NT2/D1 (cell line): ENCODE measurements at regions not wholly inside any gene's neighbourhood (a gene's known extent, or its start where the extent isn't known, plus 50 kb on each side); places are given as distances from the start of the nearest gene placed in this dataset.

ENCODE experiments used
- DNase-seq: peaks from one replicate; pipeline ENCODE4 v3.0.0-alpha.2; 2011; ENCODE audit warnings: low read depth, low spot score
- H3K27me3 ChIP-seq: 2 replicates; pipeline ENCODE4 v1.6.0; 2011; ENCODE audit warnings: mild to moderate bottlenecking; ENCODE audit not compliant: insufficient read length, insufficient read depth
- H3K36me3 ChIP-seq: 2 replicates; pipeline ENCODE4 v1.6.1; 2011; ENCODE audit warnings: mild to moderate bottlenecking, low read length, mixed read lengths; ENCODE audit not compliant: insufficient read depth, insufficient read length
- H3K4me1 ChIP-seq: 2 replicates; pipeline ENCODE4 v1.5.1; 2011; ENCODE audit not compliant: insufficient read depth, insufficient read length
- H3K4me3 ChIP-seq: 2 replicates; pipeline ENCODE4 v1.5.1; 2011; ENCODE audit warnings: low read depth; ENCODE audit not compliant: insufficient read length
- H3K9ac ChIP-seq: 2 replicates; pipeline ENCODE4 v1.6.0; 2011; ENCODE audit warnings: low read depth; ENCODE audit not compliant: insufficient read length
- H3K9me3 ChIP-seq: 2 replicates; pipeline ENCODE4 v1.5.1; 2011; ENCODE audit warnings: mild to moderate bottlenecking, low read length; ENCODE audit not compliant: insufficient read depth
- SUZ12 ChIP-seq: IDR thresholded peaks from 2 replicates; pipeline ENCODE4 v1.6.1; 2011; ENCODE audit not compliant: insufficient read length, insufficient read depth; ENCODE audit errors: extremely low read depth
- YY1 ChIP-seq: IDR thresholded peaks from 2 replicates; pipeline ENCODE4 v1.6.1; 2011; ENCODE audit not compliant: insufficient read length, insufficient read depth
- ZNF274 ChIP-seq: IDR thresholded peaks from 2 replicates; pipeline ENCODE4 v1.6.1; 2011; ENCODE audit warnings: mild to moderate bottlenecking, low read depth, low read length

DNA sequence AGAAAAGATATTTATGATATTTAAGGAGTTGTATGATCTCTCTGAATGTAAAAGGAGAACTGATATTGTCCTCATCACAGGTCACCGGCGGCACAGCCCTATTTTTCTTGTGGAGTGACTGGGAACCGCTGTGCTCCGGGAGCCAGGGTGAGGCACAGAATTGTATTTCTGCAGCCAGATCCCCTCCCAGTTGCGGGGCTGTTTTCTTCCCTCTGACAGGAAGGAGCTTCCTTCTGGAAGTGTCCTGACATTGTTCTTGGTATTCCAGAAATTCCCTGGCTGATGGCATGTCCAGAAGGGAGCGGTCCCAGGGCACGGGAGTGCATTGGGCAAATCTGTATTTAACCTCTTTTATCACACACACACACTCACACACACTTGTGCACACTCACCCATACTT is 268.6 kb upstream of the FOXF1 start:
- DNase-seq: no peak
- TF ChIP-seq YY1 (no peak), SUZ12 (no peak), ZNF274 (no peak)

DNA sequence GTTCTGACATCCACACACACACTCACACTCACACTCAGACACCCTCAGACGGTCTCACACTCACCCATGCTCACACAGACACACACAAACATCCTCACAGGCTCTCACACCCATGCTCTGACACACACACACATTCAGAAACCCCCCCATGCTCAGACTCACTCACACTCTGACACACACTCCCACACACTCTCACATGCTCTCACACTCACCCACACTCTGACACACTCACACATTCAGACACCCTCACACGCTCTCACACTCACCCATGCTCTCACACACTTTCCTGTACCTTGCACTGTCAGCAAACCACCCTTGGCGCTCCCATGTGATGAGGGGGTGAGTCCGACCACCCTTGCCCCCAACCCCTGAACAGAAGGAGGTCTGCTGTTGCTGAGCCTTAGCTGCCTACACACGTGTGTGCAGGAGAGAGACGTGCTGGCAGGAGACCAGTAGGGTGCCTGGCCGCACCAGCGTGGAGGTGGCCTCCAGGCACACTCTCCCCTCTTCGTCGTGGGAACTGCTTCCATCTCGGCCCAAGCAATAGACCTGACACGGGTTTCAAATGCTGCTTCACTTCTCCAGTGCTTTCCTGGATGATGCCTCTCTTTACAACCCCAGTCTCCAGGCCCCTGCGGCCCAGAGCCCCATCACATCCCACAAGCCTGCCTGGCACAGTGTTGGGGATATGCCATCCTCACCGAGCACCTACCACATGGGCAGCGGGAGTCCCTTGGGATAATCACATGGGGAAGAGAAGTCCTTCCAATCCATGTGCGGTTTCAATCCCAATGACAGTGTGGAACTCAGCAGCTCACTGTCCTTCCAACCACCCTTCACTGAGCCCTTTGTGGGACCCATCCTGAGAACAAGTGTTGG is 267.8 kb upstream of the FOXF1 start:
- TF ChIP-seq YY1 (no peak), SUZ12 (no peak), ZNF274 (no peak)
- Histone ChIP-seq H3K9ac (no peak overlapping the region), H3K9me3 (peaks cover 11% of the 10 kb centered on the region; the same call in 1 of the 2 replicates), H3K27me3 (no peaks in the 10 kb centered on the region), H3K4me1 (peaks cover 6% of the 10 kb centered on the region), H3K36me3 (no peaks in the 10 kb centered on the region), H3K4me3 (no peak overlapping the region)
- DNase-seq: no peak

More for the DNA sequence above, 268.6 kb upstream of the FOXF1 start:
- peaks cover 6% of the 10 kb centered on the region for H3K4me1 ChIP-seq
- H3K36me3 ChIP-seq: no peaks in the 10 kb centered on the region
- no peak overlapping the region for H3K4me3 ChIP-seq
- peaks cover 11% of the 10 kb centered on the region; the same call in 1 of the 2 replicates for H3K9me3 ChIP-seq
- no peak overlapping the region for H3K9ac ChIP-seq
- no peaks in the 10 kb centered on the region for H3K27me3 ChIP-seq

- TF ChIP-seq ZNF274 (no peak), YY1 (no peak), SUZ12 (no peak)
- H3K36me3 ChIP-seq: no peaks in the 10 kb centered on the region
- DNase-seq: no peak
- H3K27me3 ChIP-seq: no peaks in the 10 kb centered on the region
- H3K4me3 ChIP-seq: no peak overlapping the region
- H3K9ac ChIP-seq: no peak overlapping the region
- H3K9me3 ChIP-seq: peaks cover 11% of the 10 kb centered on the region; the same call in 1 of the 2 replicates
- H3K4me1 ChIP-seq: peaks cover 6% of the 10 kb centered on the region
Measured at GRCh38 chr16:86243123-86243473, 267.2 kb upstream of the FOXF1 start.

- H3K4me3 ChIP-seq: no peak overlapping the region
- DNase-seq: no peak
- no peaks in the 10 kb centered on the region for H3K27me3 ChIP-seq
- H3K4me1 ChIP-seq: peaks cover 6% of the 10 kb centered on the region
- H3K9me3 ChIP-seq: peaks cover 11% of the 10 kb centered on the region; the same call in 1 of the 2 replicates
- no peak overlapping the region for H3K9ac ChIP-seq
- H3K36me3 ChIP-seq: no peaks in the 10 kb centered on the region
- no peak for TF ChIP-seq SUZ12
- TF ChIP-seq YY1: no peak
- TF ChIP-seq ZNF274: no peak
Measured at GRCh38 chr16:86243571-86244154, 266.7 kb upstream of the FOXF1 start.

DNA sequence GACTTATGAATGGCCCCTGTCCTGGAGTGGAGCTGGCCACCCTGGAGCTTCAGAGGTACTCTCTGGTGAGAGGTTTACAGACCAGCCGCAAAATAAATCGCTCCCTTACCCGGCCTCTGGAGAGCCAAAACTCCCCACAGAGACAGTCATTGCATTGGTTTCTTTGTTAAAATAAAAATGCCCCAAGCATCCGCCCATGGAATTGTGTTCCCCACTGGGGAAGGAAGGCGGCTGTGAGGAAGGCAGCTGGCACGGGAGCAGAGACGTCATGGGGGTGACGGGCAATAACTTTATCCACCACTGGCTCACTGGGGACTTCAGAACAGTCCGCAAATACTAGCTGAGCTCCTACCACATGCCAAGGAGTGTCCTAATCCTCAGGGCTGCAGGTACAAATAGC is 266.2 kb upstream of the FOXF1 start:
- no peaks in the 10 kb centered on the region for H3K27me3 ChIP-seq
- H3K4me1 ChIP-seq: peaks cover 6% of the 10 kb centered on the region
- H3K9me3 ChIP-seq: peaks cover 11% of the 10 kb centered on the region; the same call in 1 of the 2 replicates
- DNase-seq: no peak
- H3K36me3 ChIP-seq: no peaks in the 10 kb centered on the region
- TF ChIP-seq ZNF274 (no peak), YY1 (no peak), SUZ12 (no peak)
- H3K4me3 ChIP-seq: no peak overlapping the region
- no peak overlapping the region for H3K9ac ChIP-seq

DNA sequence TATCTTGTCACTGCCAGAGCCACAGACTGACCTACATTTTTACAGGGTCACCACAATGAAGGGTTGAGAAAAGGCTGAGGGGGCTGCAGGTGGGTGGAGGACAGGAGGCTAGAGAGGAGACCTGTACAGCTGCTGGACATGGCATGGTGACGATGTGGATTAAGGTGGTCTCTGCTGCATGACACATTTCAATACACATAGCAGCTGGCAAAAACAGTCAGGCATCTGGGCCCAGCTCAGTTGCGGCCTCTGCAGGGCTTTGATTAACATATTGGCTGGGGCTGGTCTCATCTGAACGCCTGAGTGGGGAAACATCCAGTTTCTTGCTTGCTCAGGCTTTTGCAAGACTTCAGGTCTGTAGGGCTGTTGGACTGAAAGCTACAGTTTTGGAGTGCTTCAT is 265.4 kb upstream of the FOXF1 start:
- Histone ChIP-seq H3K27me3 (peaks cover 4% of the 10 kb centered on the region), H3K9ac (no peak overlapping the region), H3K4me3 (no peak overlapping the region), H3K9me3 (peaks cover 11% of the 10 kb centered on the region; the same call in 1 of the 2 replicates), H3K4me1 (peaks cover 6% of the 10 kb centered on the region), H3K36me3 (no peaks in the 10 kb centered on the region)
- no peak for DNase-seq
- TF ChIP-seq SUZ12: no peak

GRCh38 chr16:86245351-86245750 is 265.0 kb upstream of the FOXF1 start:
- no peak overlapping the region for H3K4me3 ChIP-seq
- no peak for TF ChIP-seq SUZ12
- peaks cover 4% of the 10 kb centered on the region for H3K27me3 ChIP-seq
- no peaks in the 10 kb centered on the region for H3K36me3 ChIP-seq
- DNase-seq: no peak
- H3K9ac ChIP-seq: no peak overlapping the region
- peaks cover 11% of the 10 kb centered on the region; the same call in 1 of the 2 replicates for H3K9me3 ChIP-seq
- H3K4me1 ChIP-seq: peaks cover 6% of the 10 kb centered on the region
